ENCODE measurements at regions not wholly inside any gene's neighbourhood (a gene's known extent, or its start where the extent isn't known, plus 50 kb on each side); places are given as distances from the start of the nearest gene placed in this dataset.

GRCh38 chr10:125485665-125486064 is 197.3 kb downstream of the TEX36 start:
- TF ChIP-seq EZH2 (IDR thresholded peaks at IDR 0.05; ENCODE audit: insufficient read depth, poor library complexity, severe bottlenecking) (no peak), EZH2phosphoT487 (IDR thresholded peaks at IDR 0.05; ENCODE audit: insufficient read depth, low read depth) (no peak)
